ENCODE measurements at regions not wholly inside any gene's neighbourhood (a gene's known extent, or its start where the extent isn't known, plus 50 kb on each side); places are given as distances from the start of the nearest gene placed in this dataset.

- Histone ChIP-seq H3K9me3 (no peaks in the 10 kb centered on the region), H3K4me3 (no peak overlapping the region), H3K4me1 (no peaks in the 10 kb centered on the region), H3K27ac (no peak overlapping the region), H3K27me3 (no peaks in the 10 kb centered on the region), H3K36me3 (no peaks in the 10 kb centered on the region)
- no peak for TF ChIP-seq CTCF (IDR thresholded peaks at IDR 0.05)
- DNase-seq = no peak
- intact Hi-C loops (cut with DNase I; ENCODE audit: low total_unique reads) = no loop called here
Observed at GRCh38 chr11:80346353-80347059, 905.7 kb upstream of the TENM4 start.

- no peaks in the 10 kb centered on the region for H3K27me3 ChIP-seq
- H3K9me3 ChIP-seq = peaks cover 0 to 4% (median 0%) of the 10 kb centered on the region in 3 donors
- no peak overlapping the region for H3K4me3 ChIP-seq
- intact Hi-C loops (cut with DNase I; ENCODE audit: low total_unique reads) = no loop called here
- H3K36me3 ChIP-seq = no peaks in the 10 kb centered on the region
- no peak overlapping the region for H3K27ac ChIP-seq
- H3K4me1 ChIP-seq = no peaks in the 10 kb centered on the region
- DNase-seq = no peak
- TF ChIP-seq CTCF (IDR thresholded peaks at IDR 0.05) = no peak
Observed at GRCh38 chr11:80343436-80343835, 902.6 kb upstream of the TENM4 start.

GRCh38 chr11:80338231-80338630, 897.4 kb upstream of the TENM4 start:
- H3K4me3 ChIP-seq = no peak overlapping the region
- no peak for TF ChIP-seq CTCF (IDR thresholded peaks at IDR 0.05)
- peaks cover 0 to 4% (median 0%) of the 10 kb centered on the region in 3 donors for H3K9me3 ChIP-seq
- H3K27ac ChIP-seq = no peak overlapping the region
- no peaks in the 10 kb centered on the region for H3K36me3 ChIP-seq
- H3K27me3 ChIP-seq = no peaks in the 10 kb centered on the region
- DNase-seq = no peak
- no peaks in the 10 kb centered on the region for H3K4me1 ChIP-seq
- intact Hi-C loops (cut with DNase I; ENCODE audit: low total_unique reads) = no loop called here

- no peaks in the 10 kb centered on the region for H3K27me3 ChIP-seq
- H3K9me3 ChIP-seq = no peaks in the 10 kb centered on the region
- no peak overlapping the region for H3K27ac ChIP-seq
- no peak for DNase-seq
- H3K4me3 ChIP-seq = no peak overlapping the region
- no peaks in the 10 kb centered on the region for H3K4me1 ChIP-seq
- no peaks in the 10 kb centered on the region for H3K36me3 ChIP-seq
- TF ChIP-seq CTCF (IDR thresholded peaks at IDR 0.05) = no peak
- intact Hi-C loops (cut with DNase I; ENCODE audit: low total_unique reads) = no loop called here
Observed at GRCh38 chr11:80331694-80332093, 890.9 kb upstream of the TENM4 start.

- Histone ChIP-seq H3K4me3 (no peak overlapping the region), H3K27me3 (no peaks in the 10 kb centered on the region), H3K36me3 (no peaks in the 10 kb centered on the region), H3K9me3 (no peaks in the 10 kb centered on the region), H3K4me1 (no peaks in the 10 kb centered on the region), H3K27ac (no peak overlapping the region)
- TF ChIP-seq CTCF (IDR thresholded peaks at IDR 0.05) = no peak
- no peak for DNase-seq
- intact Hi-C loops (cut with DNase I; ENCODE audit: low total_unique reads) = no loop called here
Observed at GRCh38 chr11:80330264-80330663, 889.4 kb upstream of the TENM4 start.

- intact Hi-C loops (cut with DNase I; ENCODE audit: low total_unique reads) = no loop called here
- Histone ChIP-seq H3K4me1 (no peaks in the 10 kb centered on the region), H3K36me3 (no peaks in the 10 kb centered on the region), H3K9me3 (no peaks in the 10 kb centered on the region), H3K27me3 (no peaks in the 10 kb centered on the region), H3K27ac (no peak overlapping the region), H3K4me3 (no peak overlapping the region)
- DNase-seq = no peak
- TF ChIP-seq CTCF (IDR thresholded peaks at IDR 0.05) = no peak
Observed at GRCh38 chr11:80328774-80329173, 887.9 kb upstream of the TENM4 start.

All from tibial artery (tissue), 4 donors.